ENCODE measurements at regions not wholly inside any gene's neighbourhood (a gene's known extent, or its start where the extent isn't known, plus 50 kb on each side); places are given as distances from the start of the nearest gene placed in this dataset.
"Not testable (repeated sequence)": the region's sequence is repeated elsewhere in the genome, so short reads cannot be mapped to it uniquely, and the experiment has no call there.

- Histone ChIP-seq H3K27ac (no peak overlapping the region), H3K27me3 (no peaks in the 10 kb centered on the region), H3K36me3 (replicated peaks in 1 of 2) (no peaks in the 10 kb centered on the region), H3K4me3 (no peak overlapping the region), H3K9me3 (replicated peaks in 1 of 3) (no peaks in the 10 kb centered on the region), H3K4me1 (replicated peaks in 1 of 2) (no peaks in the 10 kb centered on the region)
- intact Hi-C loops (cut with DNase I) = no loop called here
- TF ChIP-seq POLR2A (IDR thresholded peaks at IDR 0.05) = no peak
- TF ChIP-seq CTCF (IDR thresholded peaks at IDR 0.05) = no peak
- DNase-seq = no peak
Measured at GRCh38 chr3:162722337-162722736, 1225.7 kb downstream of the OTOL1 start.

- H3K4me1 ChIP-seq (replicated peaks in 1 of 2); DNase-seq; H3K9me3 ChIP-seq (replicated peaks in 1 of 3); H3K27me3 ChIP-seq; intact Hi-C loops (cut with DNase I); H3K36me3 ChIP-seq (replicated peaks in 1 of 2); H3K27ac ChIP-seq; H3K4me3 ChIP-seq: not testable (repeated sequence)
- 55 to 83% (median 75%) methylated on average over 5 of the region's 5 CpGs for WGBS, 4 donors
Measured at GRCh38 chr3:162722796-162723195, 1226.2 kb downstream of the OTOL1 start.

GRCh38 chr3:162729686-162730085 is 1233.1 kb downstream of the OTOL1 start:
- H3K27ac ChIP-seq = no peak overlapping the region
- DNase-seq = no peak
- H3K36me3 ChIP-seq (replicated peaks in 1 of 2) = no peaks in the 10 kb centered on the region
- H3K4me1 ChIP-seq (replicated peaks in 1 of 2) = no peaks in the 10 kb centered on the region
- no peak overlapping the region for H3K4me3 ChIP-seq
- WGBS, 4 donors = 86 to 88% (median 86%) methylated on average over 3 of the region's 3 CpGs
- TF ChIP-seq CTCF (IDR thresholded peaks at IDR 0.05) = no peak
- TF ChIP-seq POLR2A (IDR thresholded peaks at IDR 0.05) = no peak
- no peaks in the 10 kb centered on the region for H3K9me3 ChIP-seq (replicated peaks in 1 of 3)
- intact Hi-C loops (cut with DNase I) = no loop called here
- H3K27me3 ChIP-seq = no peaks in the 10 kb centered on the region

- intact Hi-C loops (cut with DNase I); H3K27ac ChIP-seq; DNase-seq; H3K4me1 ChIP-seq (replicated peaks in 1 of 2); H3K36me3 ChIP-seq (replicated peaks in 1 of 2); H3K27me3 ChIP-seq; H3K4me3 ChIP-seq; H3K9me3 ChIP-seq (replicated peaks in 1 of 3): not testable (repeated sequence)
- WGBS, 4 donors = 66 to 84% (median 81%) methylated on average over 5 of the region's 5 CpGs
Measured at GRCh38 chr3:162731961-162732360, 1235.4 kb downstream of the OTOL1 start.

- H3K27ac ChIP-seq = no peak overlapping the region
- H3K4me3 ChIP-seq = no peak overlapping the region
Measured at GRCh38 chr3:162738784-162739183, 1242.2 kb downstream of the OTOL1 start.

More at GRCh38 chr3:162738784-162739183, 1242.2 kb downstream of the OTOL1 start:
- DNase-seq = no peak
- intact Hi-C loops (cut with DNase I) = no loop called here
- WGBS, 4 donors = 87 to 90% (median 89%) methylated on average over 1 of the region's 1 CpG
- Histone ChIP-seq H3K4me1 (replicated peaks in 1 of 2) (no peaks in the 10 kb centered on the region), H3K27me3 (no peaks in the 10 kb centered on the region), H3K36me3 (replicated peaks in 1 of 2) (no peaks in the 10 kb centered on the region), H3K9me3 (replicated peaks in 1 of 3) (no peaks in the 10 kb centered on the region)
- TF ChIP-seq CTCF (IDR thresholded peaks at IDR 0.05) (no peak), POLR2A (IDR thresholded peaks at IDR 0.05) (no peak)
